GM12878 (cell line): ENCODE measurements at regions not wholly inside any gene's neighbourhood (a gene's known extent, or its start where the extent isn't known, plus 50 kb on each side); places are given as distances from the start of the nearest gene placed in this dataset.

Experiments used
- CREB1 ChIP-seq: IDR thresholded peaks from 2 replicates; pipeline ENCODE4 v1.6.1; 2012; ENCODE audit warnings: low read depth, mild to moderate bottlenecking, inconsistent platforms
- FOXM1 ChIP-seq: IDR thresholded peaks from 2 replicates; pipeline ENCODE4 v1.6.1; 2012; ENCODE audit warnings: low read depth, mild to moderate bottlenecking, inconsistent platforms, low read length, moderate library complexity
- HDGF ChIP-seq: fragments of 450-650 bp; IDR thresholded peaks from 2 replicates; pipeline ENCODE4 v1.6.1; 2016; ENCODE audit warnings: antibody characterized with exemption
- IKZF1 ChIP-seq: fragments of 450-650 bp; conservative IDR thresholded peaks from 2 replicates; pipeline ENCODE4 v1.6.1; 2017; ENCODE audit warnings: antibody characterized with exemption, mild to moderate bottlenecking
- MEF2A ChIP-seq: IDR thresholded peaks from 2 replicates; pipeline ENCODE4 v1.6.1; 2011; ENCODE audit warnings: low read depth, mild to moderate bottlenecking, low read length, moderate library complexity; ENCODE audit not compliant: insufficient read depth
- MEF2B ChIP-seq: fragments of 450-650 bp; IDR thresholded peaks from 2 replicates; pipeline ENCODE4 v1.6.1; 2018; ENCODE audit warnings: mild to moderate bottlenecking, moderate library complexity; ENCODE audit not compliant: partially characterized antibody, poor library complexity, severe bottlenecking
- NRF1 ChIP-seq: conservative IDR thresholded peaks from 2 replicates; pipeline ENCODE4 v1.6.1; 2011; ENCODE audit warnings: mild to moderate bottlenecking, low read depth, low read length, improper control_type of control experiment
- POLR2A ChIP-seq: IDR thresholded peaks from 2 replicates; pipeline ENCODE4 v1.6.1; 2011; ENCODE audit warnings: low read depth, mild to moderate bottlenecking, low read length
- POLR2AphosphoS5 ChIP-seq: IDR thresholded peaks from 2 replicates; pipeline ENCODE4 v1.6.1; 2011; ENCODE audit warnings: mild to moderate bottlenecking, low read length, inconsistent platforms
- TAF1 ChIP-seq: IDR thresholded peaks from 2 replicates; pipeline ENCODE4 v1.6.1; 2011; ENCODE audit warnings: mild to moderate bottlenecking, low read depth, low read length, borderline replicate concordance
- ZNF622 ChIP-seq: fragments of 450-650 bp; IDR thresholded peaks from 2 replicates; pipeline ENCODE4 v1.6.1; 2017; ENCODE audit warnings: mild to moderate bottlenecking, inconsistent platforms
- TF ChIP-seq, protein P1 (sequence below), 3 experiments: IDR thresholded peaks in 2 of 3; conservative IDR thresholded peaks in 1 of 3; 2 replicates each; pipeline ENCODE4 v1.5.1; 2011; ENCODE audit warnings: low read depth in 3 of 3, low read length in 3 of 3, mild to moderate bottlenecking in 3 of 3, control low read depth in 2 of 3, moderate library complexity in 2 of 3, inconsistent platforms in 1 of 3, mixed read lengths in 1 of 3; ENCODE audit not compliant: control insufficient read depth in 2 of 3, insufficient read depth in 1 of 3; ENCODE audit errors: extremely low read depth in 1 of 3
- TF ChIP-seq, protein P2 (sequence below): IDR thresholded peaks from 2 replicates; pipeline ENCODE4 v1.6.1; 2011; ENCODE audit warnings: low read depth, low read length, improper control_type of control experiment, borderline replicate concordance

DNA sequence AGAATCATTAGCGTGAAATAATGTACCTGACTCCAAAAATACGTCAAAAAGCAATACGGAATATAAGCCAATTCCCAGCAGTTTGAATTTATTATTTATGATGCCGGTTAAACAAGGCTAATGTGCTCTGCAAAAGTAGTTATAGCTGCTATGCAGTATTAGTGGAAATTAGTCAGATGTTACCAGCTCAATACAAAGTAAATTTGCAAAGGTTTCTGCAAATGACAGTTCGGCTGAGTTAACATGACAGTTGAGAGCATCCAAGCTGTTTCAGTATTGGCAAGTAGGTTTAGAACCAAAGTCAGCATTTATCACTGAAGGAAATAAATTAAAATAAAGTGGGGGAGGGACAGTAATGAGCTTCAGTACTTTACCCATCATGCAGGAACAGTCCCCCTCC lies 1665.8 kb upstream of the FLRT2 start:
- TF ChIP-seq IKZF1, result no peak
- TF ChIP-seq, protein P1, sequence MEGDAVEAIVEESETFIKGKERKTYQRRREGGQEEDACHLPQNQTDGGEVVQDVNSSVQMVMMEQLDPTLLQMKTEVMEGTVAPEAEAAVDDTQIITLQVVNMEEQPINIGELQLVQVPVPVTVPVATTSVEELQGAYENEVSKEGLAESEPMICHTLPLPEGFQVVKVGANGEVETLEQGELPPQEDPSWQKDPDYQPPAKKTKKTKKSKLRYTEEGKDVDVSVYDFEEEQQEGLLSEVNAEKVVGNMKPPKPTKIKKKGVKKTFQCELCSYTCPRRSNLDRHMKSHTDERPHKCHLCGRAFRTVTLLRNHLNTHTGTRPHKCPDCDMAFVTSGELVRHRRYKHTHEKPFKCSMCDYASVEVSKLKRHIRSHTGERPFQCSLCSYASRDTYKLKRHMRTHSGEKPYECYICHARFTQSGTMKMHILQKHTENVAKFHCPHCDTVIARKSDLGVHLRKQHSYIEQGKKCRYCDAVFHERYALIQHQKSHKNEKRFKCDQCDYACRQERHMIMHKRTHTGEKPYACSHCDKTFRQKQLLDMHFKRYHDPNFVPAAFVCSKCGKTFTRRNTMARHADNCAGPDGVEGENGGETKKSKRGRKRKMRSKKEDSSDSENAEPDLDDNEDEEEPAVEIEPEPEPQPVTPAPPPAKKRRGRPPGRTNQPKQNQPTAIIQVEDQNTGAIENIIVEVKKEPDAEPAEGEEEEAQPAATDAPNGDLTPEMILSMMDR (IDR thresholded peaks at IDR 0.05 in 2 of 3, conservative IDR thresholded peaks at IDR 0.05 in 1 of 3; ENCODE audit: control insufficient read depth in 2 of 3, extremely low read depth in 1 of 3, insufficient read depth in 1 of 3, low read depth in 3 of 3, low read length in 3 of 3), result no peak
- TF ChIP-seq, protein P2, sequence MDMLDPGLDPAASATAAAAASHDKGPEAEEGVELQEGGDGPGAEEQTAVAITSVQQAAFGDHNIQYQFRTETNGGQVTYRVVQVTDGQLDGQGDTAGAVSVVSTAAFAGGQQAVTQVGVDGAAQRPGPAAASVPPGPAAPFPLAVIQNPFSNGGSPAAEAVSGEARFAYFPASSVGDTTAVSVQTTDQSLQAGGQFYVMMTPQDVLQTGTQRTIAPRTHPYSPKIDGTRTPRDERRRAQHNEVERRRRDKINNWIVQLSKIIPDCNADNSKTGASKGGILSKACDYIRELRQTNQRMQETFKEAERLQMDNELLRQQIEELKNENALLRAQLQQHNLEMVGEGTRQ, result no peak
- TF ChIP-seq MEF2B, result no peak
- TF ChIP-seq FOXM1, result no peak
- no peak for TF ChIP-seq CREB1
- no peak for TF ChIP-seq MEF2A
- TF ChIP-seq NRF1, result no peak
- TF ChIP-seq POLR2A, result no peak
- TF ChIP-seq ZNF622, result no peak
- TF ChIP-seq TAF1, result no peak
- no peak for TF ChIP-seq HDGF
- no peak for TF ChIP-seq POLR2AphosphoS5
